Ramos (cell line): ENCODE measurements at regions not wholly inside any gene's neighbourhood (a gene's known extent, or its start where the extent isn't known, plus 50 kb on each side); places are given as distances from the start of the nearest gene placed in this dataset.
"Not testable (repeated sequence)": the region's sequence is repeated elsewhere in the genome, so short reads cannot be mapped to it uniquely, and the experiment has no call there.

Experiments used
- in situ Hi-C: fragments of 300-500 bp; cut with MboI; formaldehyde crosslinking; loops from one replicate; pipeline ENCODE4 v1.14.3; 2022; ENCODE audit warnings: low sequenced_read_pairs; ENCODE audit not compliant: unreplicated experiment

GRCh38 chr5:174828804-174829510, 104.6 kb downstream of the MSX2 start:
- in situ Hi-C loops, result no loop called here

GRCh38 chr5:174827558-174827957, 103.2 kb downstream of the MSX2 start:
- in situ Hi-C loops, result no loop called here

GRCh38 chr5:174825587-174825986, 101.2 kb downstream of the MSX2 start:
- in situ Hi-C loops, result no loop called here

DNA sequence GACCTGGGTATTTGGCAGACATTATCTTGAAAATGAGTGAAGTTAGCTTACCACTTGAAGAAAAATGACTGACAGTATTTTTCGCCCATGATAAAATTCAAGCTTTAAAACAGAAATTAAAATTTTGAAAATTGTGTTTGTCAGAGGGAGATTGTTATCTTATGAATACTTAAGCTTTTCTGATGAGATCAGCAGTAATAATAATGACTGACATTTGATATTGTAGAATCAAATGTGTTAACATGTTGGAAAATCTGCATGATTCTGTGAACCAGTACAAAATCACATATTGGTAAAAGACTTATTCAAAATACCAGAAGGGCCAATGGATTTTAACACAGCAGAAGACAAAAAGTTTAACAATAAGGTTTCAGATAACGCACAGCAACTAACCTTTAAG, 94.0 kb downstream of the MSX2 start:
- in situ Hi-C loops, result no loop called here

- in situ Hi-C loops, result no loop called here
These were observed 93.2 kb downstream of the MSX2 start for GRCh38 chr5:174817610-174818009.

DNA sequence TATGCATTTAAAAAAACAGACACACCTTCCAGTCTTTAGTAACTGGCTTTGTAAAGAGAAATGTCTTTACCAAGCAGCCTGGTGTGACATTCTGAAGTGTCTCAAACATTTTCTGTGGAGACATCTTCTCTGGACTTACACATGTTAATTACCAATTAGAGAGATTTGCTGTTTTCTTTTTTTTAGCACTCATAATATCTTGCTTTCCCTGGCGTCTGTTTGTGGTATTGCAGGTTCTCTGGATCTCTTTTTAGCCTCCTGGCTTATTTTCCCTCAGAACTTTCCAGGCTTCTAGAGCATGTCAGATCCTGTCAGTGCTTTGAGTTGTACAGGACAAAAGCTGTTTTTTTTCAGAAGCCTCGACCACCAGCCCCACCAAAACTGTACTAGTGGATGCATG, 92.5 kb downstream of the MSX2 start:
- in situ Hi-C loops, result no loop called here

DNA sequence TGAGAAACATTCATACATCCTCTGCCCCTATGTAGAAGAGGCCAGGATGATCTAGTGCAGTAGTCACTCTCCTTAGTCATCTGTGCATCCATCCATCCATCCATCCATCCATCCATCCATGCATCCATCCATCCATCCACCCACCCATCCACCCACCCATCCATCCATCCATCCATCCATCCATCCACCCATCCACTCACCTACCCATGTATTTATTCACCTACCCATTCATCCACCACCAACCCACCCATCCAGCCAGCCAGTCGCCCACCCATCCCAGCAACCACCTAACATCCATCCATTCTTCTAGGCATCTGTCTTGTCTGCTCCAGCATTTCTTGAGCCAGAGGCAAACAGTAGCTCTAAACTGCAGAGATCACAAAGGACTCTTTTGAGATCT, 87.1 kb downstream of the MSX2 start:
- in situ Hi-C loops, result no loop called here

- in situ Hi-C loops, result no loop called here
These were observed 86.4 kb downstream of the MSX2 start for GRCh38 chr5:174810796-174811195.

- in situ Hi-C loops, result no loop called here
These were observed 83.1 kb downstream of the MSX2 start for GRCh38 chr5:174807471-174807870.

DNA sequence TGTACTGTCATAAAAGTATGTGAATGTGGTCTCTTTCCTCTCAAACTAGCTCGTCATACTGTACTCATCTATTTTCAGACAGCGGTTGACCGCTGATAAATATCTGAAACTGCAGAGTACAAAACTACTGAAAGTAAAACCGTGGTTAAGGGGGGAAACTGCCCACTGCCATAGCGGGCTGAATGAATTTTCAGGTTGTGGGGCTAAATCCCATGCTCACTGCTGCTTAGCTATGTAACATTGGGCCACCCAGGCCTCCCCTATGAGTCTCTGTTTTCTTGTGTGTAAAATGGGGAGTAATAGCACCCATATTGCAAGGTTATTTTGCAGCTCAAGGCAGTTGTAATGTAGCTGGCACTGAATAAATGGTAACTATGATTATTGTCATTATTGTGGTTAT, 82.3 kb downstream of the MSX2 start:
- in situ Hi-C loops, result no loop called here

GRCh38 chr5:174801798-174802197, 77.4 kb downstream of the MSX2 start:
- in situ Hi-C loops, result no loop called here

- in situ Hi-C loops, result no loop called here
These were observed 76.1 kb downstream of the MSX2 start for GRCh38 chr5:174800435-174800834.

DNA sequence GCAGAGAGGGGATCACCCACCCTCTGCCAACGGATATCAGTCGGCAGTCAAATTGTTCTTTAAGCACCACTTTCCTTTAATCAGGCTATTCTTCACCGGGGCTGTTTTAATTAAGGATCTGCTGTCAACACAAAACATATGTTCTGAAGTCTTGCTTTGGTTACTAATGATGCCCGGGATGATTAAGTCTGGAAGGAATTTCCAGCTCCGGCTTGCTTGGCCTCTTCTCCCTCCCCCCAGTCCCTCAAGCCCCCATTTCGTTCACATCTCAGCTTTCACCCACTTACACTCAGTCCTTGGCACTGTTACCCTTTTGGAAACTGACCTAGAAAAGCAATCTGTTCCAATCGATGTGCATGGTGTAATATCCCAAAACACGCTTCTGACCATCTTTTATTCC, 74.7 kb downstream of the MSX2 start:
- in situ Hi-C loops, result no loop called here

- in situ Hi-C loops, result no loop called here
These were observed 74.2 kb downstream of the MSX2 start for GRCh38 chr5:174798551-174798951.

DNA sequence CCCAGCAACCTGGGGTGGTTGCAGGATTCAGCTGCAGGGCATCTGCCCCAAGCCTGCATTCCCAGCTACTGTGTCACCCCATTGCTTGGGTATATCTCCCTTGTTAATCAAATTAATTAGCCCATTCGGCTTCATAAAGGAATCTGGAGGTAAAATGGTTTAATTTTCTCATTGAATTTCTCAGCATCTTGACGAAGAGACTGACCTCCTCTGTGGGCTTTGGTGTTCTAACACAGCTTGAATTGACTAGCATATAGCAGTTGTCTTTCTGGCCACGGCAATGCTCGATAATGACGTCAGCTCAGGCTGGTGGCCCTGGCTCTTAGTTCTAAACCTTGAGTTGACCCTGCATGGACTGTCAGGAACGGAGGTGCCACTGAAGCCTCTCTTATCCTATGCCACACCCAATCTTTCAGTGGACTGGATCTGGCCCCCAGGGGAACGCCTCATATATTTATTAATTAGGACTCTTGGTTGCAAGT, 72.4 kb downstream of the MSX2 start:
- in situ Hi-C loops, result no loop called here

GRCh38 chr5:174794931-174795672, 70.7 kb downstream of the MSX2 start:
- in situ Hi-C loops, result no loop called here

DNA sequence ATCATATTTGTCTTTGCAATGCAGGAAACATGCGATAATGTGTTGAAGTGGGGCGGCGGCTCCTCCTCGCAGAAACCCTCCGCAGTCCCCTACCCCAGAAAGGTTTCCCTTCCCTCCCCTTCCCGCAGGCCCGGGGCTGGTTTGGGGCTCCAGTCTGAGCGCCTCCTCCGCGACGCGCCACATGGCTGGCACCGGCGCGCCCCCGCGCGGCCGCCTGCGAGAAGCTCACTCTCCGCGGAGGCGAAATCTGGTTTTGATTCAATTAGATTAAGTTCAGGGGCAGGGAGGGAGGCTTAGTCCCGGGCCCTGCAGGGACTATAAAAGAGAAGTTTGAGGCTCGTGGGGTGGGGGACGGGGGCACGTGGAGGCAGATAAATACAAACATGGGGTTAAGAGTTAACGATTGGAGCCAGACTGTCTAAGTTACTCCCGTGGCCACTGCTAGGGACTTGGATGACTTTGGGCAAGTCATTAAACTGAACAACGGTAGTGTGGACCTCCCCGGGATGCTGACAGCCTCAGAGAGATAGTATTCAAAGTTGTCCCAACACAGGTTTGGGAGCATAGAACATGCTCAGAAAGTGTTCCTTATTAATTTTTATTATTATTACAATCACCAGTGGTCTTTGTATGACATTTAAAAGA, 69.4 kb downstream of the MSX2 start:
- in situ Hi-C loops, result no loop called here

DNA sequence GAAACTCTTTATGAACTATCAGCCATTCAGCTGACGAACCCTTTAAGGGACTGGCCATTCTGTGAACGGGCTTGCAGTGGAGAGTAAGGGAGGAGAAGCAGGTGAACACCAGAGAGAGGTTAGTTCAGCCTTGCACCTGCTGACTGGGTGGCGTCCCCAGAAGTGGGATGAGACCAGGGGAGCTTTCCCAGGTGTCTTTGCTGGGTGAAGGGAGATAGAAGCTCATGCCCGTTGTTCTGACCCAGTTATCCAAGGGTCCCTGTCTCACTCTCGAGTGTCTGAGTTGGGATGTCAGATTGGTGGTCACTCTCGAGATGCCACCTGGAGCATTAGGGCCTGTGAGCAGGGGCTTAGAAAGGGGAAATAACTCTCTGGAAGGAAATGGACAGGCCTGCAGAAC, 68.7 kb downstream of the MSX2 start:
- in situ Hi-C loops, result no loop called here

GRCh38 chr5:174792265-174792664, 67.9 kb downstream of the MSX2 start:
- in situ Hi-C loops, result not testable (repeated sequence)

DNA sequence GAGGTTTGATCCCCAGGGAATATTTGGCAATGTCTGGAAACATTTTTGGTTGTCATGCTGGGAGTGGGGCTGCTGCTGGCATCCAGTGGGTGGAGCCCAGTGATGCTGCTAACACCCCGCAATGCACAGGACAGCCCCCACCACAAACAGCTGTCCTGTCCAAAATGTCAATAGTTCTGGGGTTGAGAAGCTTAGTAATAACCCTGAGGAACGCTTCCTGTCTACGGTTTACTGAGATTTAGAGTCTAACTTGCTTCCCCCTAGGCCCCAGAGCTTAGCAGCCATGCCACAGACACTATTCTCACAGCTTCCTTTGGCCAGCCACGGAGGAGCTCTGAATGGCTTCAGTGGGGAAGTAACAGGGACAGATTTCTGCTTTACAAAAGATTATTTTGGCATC, 66.5 kb downstream of the MSX2 start:
- in situ Hi-C loops, result no loop called here

DNA sequence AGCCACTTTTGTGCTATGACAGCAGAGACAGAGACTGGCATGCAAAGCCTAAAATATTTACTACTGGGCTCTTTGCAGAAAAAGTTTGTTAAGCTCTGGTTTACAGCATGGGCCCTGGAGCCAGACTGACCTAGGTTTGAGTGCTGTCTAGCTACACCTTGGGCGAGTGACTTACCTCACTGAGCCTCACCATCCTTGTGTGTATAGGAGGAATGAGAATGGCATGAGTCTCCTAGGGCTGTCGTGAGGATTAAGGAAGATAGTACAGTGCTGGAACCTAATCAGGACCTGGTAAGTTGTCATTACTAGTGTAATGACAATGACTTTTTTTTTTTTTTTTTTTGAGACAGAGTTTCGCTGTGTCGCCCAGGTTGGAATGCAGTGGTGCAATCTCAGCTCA, 65.2 kb downstream of the MSX2 start:
- in situ Hi-C loops, result no loop called here
